Gastroesophageal sphincter (tissue), 4 donors: ENCODE measurements at regions not wholly inside any gene's neighbourhood (a gene's known extent, or its start where the extent isn't known, plus 50 kb on each side); places are given as distances from the start of the nearest gene placed in this dataset.

Source experiments
- ATAC-seq: fragments of 150-250 bp; one replicate; pipeline ENCODE4 v1.9.1; 2016; ENCODE audit warnings: mild to moderate bottlenecking, moderate library complexity
- H3K27ac ChIP-seq, 4 donors: fragments of 200-600 bp; sonication (generic) in 3 of 4; 1 replicate in 3 of 4; 2 replicates in 1 of 4; pipeline ENCODE4 v1.5.1; 2016 to 2019
- H3K27me3 ChIP-seq: fragments of 200-600 bp; sonication (generic); one replicate; pipeline ENCODE4 v1.5.1; 2019
- H3K36me3 ChIP-seq, 2 donors: fragments of 200-600 bp; sonication (generic); one replicate each; pipeline ENCODE4 v1.5.1; 2019; ENCODE audit warnings: control low read depth in 1 of 2
- H3K4me1 ChIP-seq, 3 donors: fragments of 200-600 bp; sonication (generic); 1 replicate in 2 of 3; 2 replicates in 1 of 3; pipeline ENCODE4 v1.5.1; 2016 to 2019; ENCODE audit warnings: control low read depth in 2 of 3
- H3K4me3 ChIP-seq, 2 donors: fragments of 200-600 bp; sonication (generic); one replicate each; pipeline ENCODE4 v1.5.1; 2019; ENCODE audit warnings: mild to moderate bottlenecking in 1 of 2, moderate library complexity in 1 of 2
- H3K9me3 ChIP-seq, 3 donors: fragments of 200-600 bp; sonication (generic); one replicate each; pipeline ENCODE4 v1.5.1; 2017 to 2019; ENCODE audit warnings: control low read depth in 2 of 3
- CTCF ChIP-seq, 4 experiments: fragments of 200-600 bp in 2 of 4; fragments of 450-650 bp in 2 of 4; sonication (generic) in 1 of 4; IDR thresholded peaks; one replicate each; pipeline ENCODE4 v1.5.1; 2017 to 2019; ENCODE audit warnings: antibody characterized with exemption in 4 of 4, mild to moderate bottlenecking in 2 of 4, moderate library complexity in 2 of 4
- EP300 ChIP-seq: sonication (generic); formaldehyde crosslinking; IDR thresholded peaks from one replicate; pipeline ENCODE4 v1.6.1; 2017; ENCODE audit warnings: antibody characterized with exemption, mild to moderate bottlenecking
- POLR2A ChIP-seq, 2 donors: fragments of 450-650 bp; IDR thresholded peaks; one replicate each; pipeline ENCODE4 v1.6.1; 2017; ENCODE audit warnings: antibody characterized with exemption in 2 of 2, mild to moderate bottlenecking in 2 of 2, moderate library complexity in 1 of 2
- POLR2AphosphoS5 ChIP-seq: sonication (generic); formaldehyde crosslinking; IDR thresholded peaks from one replicate; pipeline ENCODE4 v1.6.1; 2017; ENCODE audit warnings: antibody characterized with exemption
- WGBS, 2 donors: methylation state at CpG; one replicate each; pipeline ENCODE4 v1.1.5; 2018; ENCODE audit warnings: low coverage in 1 of 2; 5-methylcytosine and 5-hydroxymethylcytosine counted together

GRCh38 chr9:38251036-38251860, 141.3 kb upstream of the ALDH1B1 start:
- no peaks in the 10 kb centered on the region for H3K4me1 ChIP-seq
- TF ChIP-seq POLR2AphosphoS5 (no peak), CTCF (IDR thresholded peaks at IDR 0.05) (no peak), POLR2A (IDR thresholded peaks at IDR 0.05) (no peak), EP300 (no peak)
- ATAC-seq = no peak
- no peaks in the 10 kb centered on the region for H3K36me3 ChIP-seq
- WGBS, 2 donors = 60 to 80% methylated on average over 1 of the region's 3 CpGs
- H3K4me3 ChIP-seq = no peak overlapping the region
- H3K9me3 ChIP-seq = no peaks in the 10 kb centered on the region
- no peaks in the 10 kb centered on the region for H3K27me3 ChIP-seq
- H3K27ac ChIP-seq = no peak overlapping the region

GRCh38 chr9:38250279-38251035, 142.0 kb upstream of the ALDH1B1 start:
- H3K4me3 ChIP-seq = no peak overlapping the region
- no peak for TF ChIP-seq CTCF (IDR thresholded peaks at IDR 0.05)
- no peak for TF ChIP-seq POLR2A (IDR thresholded peaks at IDR 0.05)
- TF ChIP-seq EP300 = no peak
- no peak for TF ChIP-seq POLR2AphosphoS5
- no peaks in the 10 kb centered on the region for H3K36me3 ChIP-seq
- no peaks in the 10 kb centered on the region for H3K9me3 ChIP-seq
- no peaks in the 10 kb centered on the region for H3K4me1 ChIP-seq
- ATAC-seq = no peak
- H3K27me3 ChIP-seq = no peaks in the 10 kb centered on the region
- 88% methylated on average over 6 of the region's 10 CpGs; no CpG with 5 or more reads in 1 of the 2 donors for WGBS, 2 donors
- no peak overlapping the region for H3K27ac ChIP-seq

- TF ChIP-seq POLR2A (IDR thresholded peaks at IDR 0.05) = no peak
- TF ChIP-seq POLR2AphosphoS5 = no peak
- TF ChIP-seq CTCF (IDR thresholded peaks at IDR 0.05) = no peak
- Histone ChIP-seq H3K27me3 (no peaks in the 10 kb centered on the region), H3K4me1 (no peaks in the 10 kb centered on the region), H3K4me3 (no peak overlapping the region), H3K27ac (no peak overlapping the region), H3K36me3 (no peaks in the 10 kb centered on the region), H3K9me3 (no peaks in the 10 kb centered on the region)
- 81 to 95% methylated on average over 5 of the region's 6 CpGs for WGBS, 2 donors
- no peak for ATAC-seq
Observed at GRCh38 chr9:38249587-38250210, 142.8 kb upstream of the ALDH1B1 start.

- 63 to 78% methylated on average over 1 to 3 of the region's 3 CpGs for WGBS, 2 donors
- no peaks in the 10 kb centered on the region for H3K4me1 ChIP-seq
- TF ChIP-seq CTCF (IDR thresholded peaks at IDR 0.05) (no peak), POLR2A (IDR thresholded peaks at IDR 0.05) (no peak), EP300 (no peak), POLR2AphosphoS5 (no peak)
- no peak overlapping the region for H3K4me3 ChIP-seq
- no peaks in the 10 kb centered on the region for H3K36me3 ChIP-seq
- H3K27me3 ChIP-seq = no peaks in the 10 kb centered on the region
- H3K27ac ChIP-seq = no peak overlapping the region
- H3K9me3 ChIP-seq = no peaks in the 10 kb centered on the region
- no peak for ATAC-seq
Observed at GRCh38 chr9:38249049-38249448, 143.5 kb upstream of the ALDH1B1 start.
